DOHH2 (cell line): ENCODE measurements at regions not wholly inside any gene's neighbourhood (a gene's known extent, or its start where the extent isn't known, plus 50 kb on each side); places are given as distances from the start of the nearest gene placed in this dataset.

ENCODE experiments used
- CTCF ChIP-seq: fragments of 200-600 bp; sonication (generic); IDR thresholded peaks from one replicate; pipeline ENCODE4 v1.5.1; 2014; ENCODE audit warnings: antibody characterized with exemption, mild to moderate bottlenecking, low read depth, low read length; ENCODE audit not compliant: poor library complexity, severe bottlenecking
- EZH2phosphoT487 ChIP-seq: fragments of 200-600 bp; sonication (generic); IDR thresholded peaks from 2 replicates; pipeline ENCODE4 v1.6.1; 2017; ENCODE audit warnings: borderline replicate concordance, mild to moderate bottlenecking, antibody characterized with exemption, low read length, moderate library complexity, mixed read lengths

- TF ChIP-seq CTCF (no peak), EZH2phosphoT487 (no peak)
Measured at GRCh38 chr5:158502686-158503085, 597.0 kb downstream of the EBF1 start.
